Neuronal stem cell (in vitro differentiated cells): ENCODE measurements at regions not wholly inside any gene's neighbourhood (a gene's known extent, or its start where the extent isn't known, plus 50 kb on each side); places are given as distances from the start of the nearest gene placed in this dataset.
"Not testable (repeated sequence)": the region's sequence is repeated elsewhere in the genome, so short reads cannot be mapped to it uniquely, and the experiment has no call there.

Source experiments
- DNase-seq: peaks from one replicate; pipeline ENCODE4 v3.0.0-alpha.2; 2013; ENCODE audit warnings: low spot score
- H2AFZ ChIP-seq: one replicate; pipeline ENCODE4 v1.6.1; 2013; ENCODE audit warnings: mild to moderate bottlenecking, low read length, inconsistent platforms
- H2AK5ac ChIP-seq: 2 replicates; pipeline ENCODE4 v1.6.1; 2013; ENCODE audit warnings: low read depth, mild to moderate bottlenecking, inconsistent platforms, low read length, moderate library complexity, mixed read lengths
- H2BK120ac ChIP-seq: 2 replicates; pipeline ENCODE4 v1.6.1; 2013; ENCODE audit warnings: low read depth, mild to moderate bottlenecking, inconsistent platforms, low read length, moderate library complexity, mixed read lengths
- H2BK12ac ChIP-seq: one replicate; pipeline ENCODE4 v1.6.1; 2013; ENCODE audit warnings: low read length, inconsistent platforms
- H2BK15ac ChIP-seq: 2 replicates; pipeline ENCODE4 v1.6.1; 2013; ENCODE audit warnings: mild to moderate bottlenecking, low read length, inconsistent platforms, mixed read lengths
- H2BK5ac ChIP-seq: one replicate; pipeline ENCODE4 v1.6.1; 2013; ENCODE audit warnings: inconsistent platforms, mild to moderate bottlenecking, low read length, moderate library complexity
- H3K14ac ChIP-seq: one replicate; pipeline ENCODE4 v1.6.1; 2013; ENCODE audit warnings: low read length, inconsistent platforms
- H3K18ac ChIP-seq: 2 replicates; pipeline ENCODE4 v1.6.1; 2013; ENCODE audit warnings: low read length, inconsistent platforms
- H3K23ac ChIP-seq: 2 replicates; pipeline ENCODE4 v1.6.1; 2013; ENCODE audit warnings: low read depth, mild to moderate bottlenecking, mixed read lengths, low read length, inconsistent platforms; ENCODE audit not compliant: poor library complexity
- H3K27ac ChIP-seq: replicated peaks from 3 replicates; pipeline ENCODE4 v1.5.1; 2013; ENCODE audit warnings: low read length, inconsistent platforms
- H3K27me3 ChIP-seq, 3 experiments: 2 replicates each; pipeline ENCODE4 v1.6.1; 2013; ENCODE audit warnings: low read length in 3 of 3, mild to moderate bottlenecking in 2 of 3, inconsistent platforms in 1 of 3, low read depth in 1 of 3, mixed read lengths in 1 of 3, moderate library complexity in 1 of 3; ENCODE audit not compliant: control insufficient read depth in 3 of 3, insufficient read depth in 3 of 3
- H3K36me3 ChIP-seq, 2 donors: replicated peaks in 1 of 2; 2 replicates each; pipeline ENCODE4 v1.6.1; 2013; ENCODE audit warnings: low read length in 2 of 2; ENCODE audit not compliant: control insufficient read depth in 2 of 2, insufficient read depth in 2 of 2
- H3K4ac ChIP-seq: 2 replicates; pipeline ENCODE4 v1.6.1; 2013; ENCODE audit warnings: inconsistent platforms, mild to moderate bottlenecking, low read length, moderate library complexity
- H3K4me1 ChIP-seq, 2 donors: 1 replicate in 1 of 2; 2 replicates in 1 of 2; pipeline ENCODE4 v1.6.1; 2013; ENCODE audit warnings: low read length in 2 of 2, low read depth in 1 of 2; ENCODE audit not compliant: control insufficient read depth in 2 of 2, insufficient read depth in 1 of 2
- H3K4me2 ChIP-seq: one replicate; pipeline ENCODE4 v1.6.1; 2013; ENCODE audit warnings: mild to moderate bottlenecking, low read length, inconsistent platforms; ENCODE audit not compliant: insufficient read depth, poor library complexity, severe bottlenecking
- H3K4me3 ChIP-seq, 2 donors: 2 replicates each; pipeline ENCODE4 v1.5.1; 2013; ENCODE audit warnings: low read length in 2 of 2, mild to moderate bottlenecking in 2 of 2, inconsistent platforms in 1 of 2, moderate library complexity in 1 of 2
- H3K79me1 ChIP-seq: one replicate; pipeline ENCODE4 v1.6.1; 2013; ENCODE audit warnings: low read depth, mild to moderate bottlenecking, inconsistent platforms, low read length, moderate library complexity
- H3K9ac ChIP-seq: one replicate; pipeline ENCODE4 v1.6.1; 2013; ENCODE audit warnings: mild to moderate bottlenecking, low read depth, low read length, inconsistent platforms; ENCODE audit not compliant: poor library complexity
- H3K9me3 ChIP-seq, 2 donors: replicated peaks in 1 of 2; 2 replicates each; pipeline versions ENCODE3 to v1.6.1; 2013; ENCODE audit warnings: low read length in 2 of 2, mild to moderate bottlenecking in 2 of 2, inconsistent platforms in 1 of 2, low read depth in 1 of 2, mixed read lengths in 1 of 2, moderate library complexity in 1 of 2; ENCODE audit not compliant: control insufficient read depth in 2 of 2, insufficient read depth in 1 of 2
- H4K8ac ChIP-seq: one replicate; pipeline ENCODE4 v1.6.1; 2013; ENCODE audit warnings: low read depth, mild to moderate bottlenecking, inconsistent platforms, low read length, moderate library complexity
- H4K91ac ChIP-seq: one replicate; pipeline ENCODE4 v1.6.1; 2013; ENCODE audit warnings: low read length, low read depth, mild to moderate bottlenecking, inconsistent platforms; ENCODE audit not compliant: poor library complexity
- WGBS, 2 donors: extraction: QIAGEN DNeasy Blood & Tissue Kit; methylation state at CpG; one replicate each; pipeline ENCODE4 v1.1.7; 2013; ENCODE audit warnings: missing lambda C conversion rate in 2 of 2, mixed read lengths in 1 of 2; ENCODE audit not compliant: insufficient read length in 2 of 2, insufficient replicate concordance in 1 of 2; ENCODE audit errors: extremely low coverage in 2 of 2; 5-methylcytosine and 5-hydroxymethylcytosine counted together

- not testable (repeated sequence) for H3K23ac ChIP-seq, H3K79me1 ChIP-seq, H4K8ac ChIP-seq, DNase-seq, H3K14ac ChIP-seq, H3K9ac ChIP-seq, H3K4me3 ChIP-seq, H3K36me3 ChIP-seq, H2AFZ ChIP-seq, H3K9me3 ChIP-seq, H3K4ac ChIP-seq, H2AK5ac ChIP-seq, H3K4me1 ChIP-seq, H2BK120ac ChIP-seq, H2BK15ac ChIP-seq, H2BK12ac ChIP-seq, H4K91ac ChIP-seq, H3K4me2 ChIP-seq, H2BK5ac ChIP-seq, H3K27ac ChIP-seq, H3K27me3 ChIP-seq, H3K18ac ChIP-seq
- WGBS, 2 donors, result no CpG with 5 or more reads among the region's 6 CpGs
Measured at GRCh38 chr11:71780771-71781170, 52.2 kb upstream of the DEFB108B start.

GRCh38 chr11:71781491-71781890 lies 51.5 kb upstream of the DEFB108B start:
- H3K79me1 ChIP-seq, H4K8ac ChIP-seq, H2BK5ac ChIP-seq, H2BK12ac ChIP-seq, H4K91ac ChIP-seq, H3K23ac ChIP-seq, H3K4me3 ChIP-seq, H3K4ac ChIP-seq, H3K4me1 ChIP-seq, H2AK5ac ChIP-seq, H3K9me3 ChIP-seq, H2AFZ ChIP-seq, H2BK120ac ChIP-seq, DNase-seq, H2BK15ac ChIP-seq, H3K27me3 ChIP-seq, H3K36me3 ChIP-seq, H3K14ac ChIP-seq, H3K4me2 ChIP-seq, H3K18ac ChIP-seq, H3K9ac ChIP-seq, H3K27ac ChIP-seq: not testable (repeated sequence)
- WGBS, 2 donors, result no CpG with 5 or more reads among the region's 5 CpGs

GRCh38 chr11:71782229-71782861 lies 50.7 kb upstream of the DEFB108B start:
- H3K36me3 ChIP-seq, H3K9me3 ChIP-seq, H3K27ac ChIP-seq, H4K91ac ChIP-seq, H3K79me1 ChIP-seq, H2BK12ac ChIP-seq, H3K4me3 ChIP-seq, H3K18ac ChIP-seq, H3K14ac ChIP-seq, H2BK5ac ChIP-seq, H4K8ac ChIP-seq, H2AFZ ChIP-seq, H3K4ac ChIP-seq, H3K9ac ChIP-seq, H2BK15ac ChIP-seq, DNase-seq, H3K23ac ChIP-seq, H3K27me3 ChIP-seq, H3K4me2 ChIP-seq, H2AK5ac ChIP-seq, H2BK120ac ChIP-seq, H3K4me1 ChIP-seq: not testable (repeated sequence)
- no CpG with 5 or more reads among the region's 13 CpGs for WGBS, 2 donors

GRCh38 chr11:71783191-71783590 lies 49.8 kb upstream of the DEFB108B start:
- H4K91ac ChIP-seq, H2BK5ac ChIP-seq, H3K27me3 ChIP-seq, H2BK15ac ChIP-seq, H3K18ac ChIP-seq, H4K8ac ChIP-seq, H2AFZ ChIP-seq, H3K9ac ChIP-seq, H3K79me1 ChIP-seq, H3K9me3 ChIP-seq, H3K4me1 ChIP-seq, H3K23ac ChIP-seq, H3K4me2 ChIP-seq, H2BK12ac ChIP-seq, H2AK5ac ChIP-seq, H3K4me3 ChIP-seq, DNase-seq, H3K4ac ChIP-seq, H3K14ac ChIP-seq, H3K27ac ChIP-seq, H2BK120ac ChIP-seq, H3K36me3 ChIP-seq: not testable (repeated sequence)
- WGBS, 2 donors, result no CpG with 5 or more reads among the region's 4 CpGs
